HL-60 (cell line): ENCODE measurements at regions not wholly inside any gene's neighbourhood (a gene's known extent, or its start where the extent isn't known, plus 50 kb on each side); places are given as distances from the start of the nearest gene placed in this dataset.

Source experiments
- DNase-seq, 2 experiments: peaks; one replicate each; pipeline ENCODE4 v3.0.0-alpha.2; 2010 to 2020; ENCODE audit warnings: low read depth in 1 of 2, low spot score in 1 of 2
- H3K27ac ChIP-seq: fragments of 250-450 bp; sonication (Bioruptor Pico); replicated peaks from 2 replicates; pipeline ENCODE4 v1.5.1; 2020; ENCODE audit warnings: mild to moderate bottlenecking, moderate library complexity
- H3K27me3 ChIP-seq: fragments of 250-450 bp; sonication (Bioruptor Pico); 2 replicates; pipeline ENCODE4 v1.5.1; 2021; ENCODE audit warnings: mild to moderate bottlenecking, moderate library complexity; ENCODE audit not compliant: insufficient read depth, poor library complexity, severe bottlenecking
- H3K4me3 ChIP-seq: replicated peaks from 2 replicates; pipeline ENCODE4 v1.5.1; 2011; ENCODE audit warnings: mild to moderate bottlenecking, control low read depth, low read length; ENCODE audit not compliant: insufficient read depth
- GABPA ChIP-seq: IDR thresholded peaks from 2 replicates; pipeline ENCODE4 v1.6.1; 2012; ENCODE audit warnings: low read depth
- POLR2AphosphoS5 ChIP-seq: IDR thresholded peaks from 2 replicates; pipeline ENCODE4 v1.6.1; 2012; ENCODE audit warnings: low read depth
- REST ChIP-seq: IDR thresholded peaks from 2 replicates; pipeline ENCODE4 v1.6.1; 2012; ENCODE audit warnings: low read depth; ENCODE audit not compliant: insufficient replicate concordance
- SPI1 ChIP-seq: IDR thresholded peaks from 2 replicates; pipeline ENCODE4 v1.6.1; 2012; ENCODE audit warnings: low read depth, mild to moderate bottlenecking, borderline replicate concordance
- TF ChIP-seq, protein P1 (sequence below): IDR thresholded peaks from one replicate; pipeline ENCODE4 v1.5.1; 2011; ENCODE audit warnings: low read length, control low read depth, inconsistent platforms; ENCODE audit not compliant: insufficient read depth

DNA sequence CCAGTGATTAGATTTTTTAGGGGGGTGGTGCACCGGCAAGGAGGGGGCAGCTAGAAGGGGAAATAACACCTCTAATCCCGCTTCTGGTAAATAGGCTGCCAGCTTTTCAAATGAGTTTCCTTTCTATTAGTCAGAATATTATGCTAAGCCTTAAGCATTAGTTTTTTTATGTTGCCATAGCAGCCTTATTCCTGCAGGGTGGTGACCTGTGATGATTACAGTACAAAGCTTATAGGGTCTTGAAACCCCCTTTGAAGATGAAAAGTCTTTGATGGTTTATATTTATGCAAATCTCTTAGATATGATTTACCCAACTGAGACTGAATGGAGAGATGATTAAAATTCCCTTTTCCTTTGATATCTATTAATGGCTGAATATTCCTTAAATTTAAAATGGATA, 109.8 kb downstream of the ZIC5 start:
- Histone ChIP-seq H3K27me3 (no peaks in the 10 kb centered on the region), H3K4me3 (no peak overlapping the region), H3K27ac (no peak overlapping the region)
- no peak for DNase-seq
- TF ChIP-seq GABPA (no peak), SPI1 (no peak), REST (no peak), POLR2AphosphoS5 (no peak)
- TF ChIP-seq, protein P1, sequence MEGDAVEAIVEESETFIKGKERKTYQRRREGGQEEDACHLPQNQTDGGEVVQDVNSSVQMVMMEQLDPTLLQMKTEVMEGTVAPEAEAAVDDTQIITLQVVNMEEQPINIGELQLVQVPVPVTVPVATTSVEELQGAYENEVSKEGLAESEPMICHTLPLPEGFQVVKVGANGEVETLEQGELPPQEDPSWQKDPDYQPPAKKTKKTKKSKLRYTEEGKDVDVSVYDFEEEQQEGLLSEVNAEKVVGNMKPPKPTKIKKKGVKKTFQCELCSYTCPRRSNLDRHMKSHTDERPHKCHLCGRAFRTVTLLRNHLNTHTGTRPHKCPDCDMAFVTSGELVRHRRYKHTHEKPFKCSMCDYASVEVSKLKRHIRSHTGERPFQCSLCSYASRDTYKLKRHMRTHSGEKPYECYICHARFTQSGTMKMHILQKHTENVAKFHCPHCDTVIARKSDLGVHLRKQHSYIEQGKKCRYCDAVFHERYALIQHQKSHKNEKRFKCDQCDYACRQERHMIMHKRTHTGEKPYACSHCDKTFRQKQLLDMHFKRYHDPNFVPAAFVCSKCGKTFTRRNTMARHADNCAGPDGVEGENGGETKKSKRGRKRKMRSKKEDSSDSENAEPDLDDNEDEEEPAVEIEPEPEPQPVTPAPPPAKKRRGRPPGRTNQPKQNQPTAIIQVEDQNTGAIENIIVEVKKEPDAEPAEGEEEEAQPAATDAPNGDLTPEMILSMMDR, result no peak

GRCh38 chr13:99860745-99861144, 110.8 kb downstream of the ZIC5 start:
- DNase-seq, result no peak
- no peak for TF ChIP-seq POLR2AphosphoS5
- TF ChIP-seq GABPA, result no peak
- no peak for TF ChIP-seq SPI1
- TF ChIP-seq, protein P1, result no peak
- no peak for TF ChIP-seq REST

GRCh38 chr13:99859178-99860177, 112.1 kb downstream of the ZIC5 start:
- Histone ChIP-seq H3K27ac (no peak overlapping the region), H3K4me3 (no peak overlapping the region), H3K27me3 (no peaks in the 10 kb centered on the region)
- DNase-seq, result no peak
- TF ChIP-seq REST, result no peak
- no peak for TF ChIP-seq SPI1
- no peak for TF ChIP-seq GABPA
- no peak for TF ChIP-seq POLR2AphosphoS5
- TF ChIP-seq, protein P1, result no peak

More at GRCh38 chr13:99860745-99861144, 110.8 kb downstream of the ZIC5 start:
- Histone ChIP-seq H3K27ac (no peak overlapping the region), H3K4me3 (no peak overlapping the region), H3K27me3 (no peaks in the 10 kb centered on the region)
